Activated CD4-positive, alpha-beta T cell treated with anti-CD3 and anti-CD28 coated beads, Interleukin-2, amount 10 ng/mL, durations not matched to agents 7 days and 5 days (primary cell): ENCODE measurements at regions not wholly inside any gene's neighbourhood (a gene's known extent, or its start where the extent isn't known, plus 50 kb on each side); places are given as distances from the start of the nearest gene placed in this dataset.

ENCODE experiments used
- CTCF ChIA-PET: fragments of 350-600 bp; sonication (Branson Sonifier 250); formaldehyde crosslinking; loops from one replicate; lab custom pipeline; 2021; ENCODE audit warnings: antibody characterized with exemption; lab: Charles Lee
- POLR2A ChIA-PET: fragments of 350-600 bp; sonication (Branson Sonifier 250); formaldehyde crosslinking; loops from one replicate; lab custom pipeline; 2021; ENCODE audit warnings: antibody characterized with exemption; lab: Charles Lee
- DNase-seq: peaks from one replicate; pipeline ENCODE4 v3.0.0-alpha.2; 2020
- H3K27ac Mint-ChIP-seq: one replicate; pipeline ENCODE4 v1.8.0; 2021; ENCODE audit warnings: mild to moderate bottlenecking, moderate library complexity, mixed read lengths
- H3K27me3 Mint-ChIP-seq: one replicate; pipeline ENCODE4 v1.8.0; 2021; ENCODE audit warnings: mixed read lengths
- H3K36me3 Mint-ChIP-seq: one replicate; pipeline ENCODE4 v1.8.0; 2021; ENCODE audit warnings: low read depth, mixed read lengths
- H3K4me1 Mint-ChIP-seq: one replicate; pipeline ENCODE4 v1.8.0; 2021; ENCODE audit warnings: mixed read lengths
- H3K4me3 Mint-ChIP-seq: one replicate; pipeline ENCODE4 v1.8.0; 2021; ENCODE audit warnings: mild to moderate bottlenecking, moderate library complexity, mixed read lengths
- H3K9me3 Mint-ChIP-seq: one replicate; pipeline ENCODE4 v1.8.0; 2021; ENCODE audit warnings: mixed read lengths

DNA sequence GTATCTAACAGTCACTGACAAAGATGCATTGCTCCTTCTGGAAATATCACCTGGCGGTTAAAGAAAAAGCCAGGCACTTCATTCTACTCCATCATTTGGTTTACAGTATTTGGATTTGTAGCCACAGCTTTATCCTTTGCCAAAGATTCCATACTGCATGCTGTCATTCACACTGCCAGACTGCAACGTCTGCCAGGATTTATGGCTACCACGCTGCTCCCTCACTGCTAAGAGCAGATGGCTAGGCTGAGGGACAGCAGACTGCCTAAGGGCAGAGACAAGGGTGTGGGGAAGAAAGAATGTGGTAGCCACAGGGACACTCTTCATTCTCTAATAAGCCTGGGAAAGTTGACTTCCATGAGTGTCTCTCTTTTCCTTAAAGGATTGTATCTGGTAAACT is 1047.0 kb downstream of the TUSC7 start:
- Mint-ChIP-seq H3K4me3 (no peak overlapping the region), H3K27me3 (no peaks in the 10 kb centered on the region), H3K9me3 (no peaks in the 10 kb centered on the region), H3K36me3 (no peaks in the 10 kb centered on the region), H3K27ac (no peak overlapping the region), H3K4me1 (no peaks in the 10 kb centered on the region)
- no peak for DNase-seq
- POLR2A ChIA-PET, result no interaction called here
- CTCF ChIA-PET, result interaction anchor here (0.7 kb wide), 1 partner anchor 116 kb away, joined by 3 read pairs; no protein-coding TSS in a partner anchor

DNA sequence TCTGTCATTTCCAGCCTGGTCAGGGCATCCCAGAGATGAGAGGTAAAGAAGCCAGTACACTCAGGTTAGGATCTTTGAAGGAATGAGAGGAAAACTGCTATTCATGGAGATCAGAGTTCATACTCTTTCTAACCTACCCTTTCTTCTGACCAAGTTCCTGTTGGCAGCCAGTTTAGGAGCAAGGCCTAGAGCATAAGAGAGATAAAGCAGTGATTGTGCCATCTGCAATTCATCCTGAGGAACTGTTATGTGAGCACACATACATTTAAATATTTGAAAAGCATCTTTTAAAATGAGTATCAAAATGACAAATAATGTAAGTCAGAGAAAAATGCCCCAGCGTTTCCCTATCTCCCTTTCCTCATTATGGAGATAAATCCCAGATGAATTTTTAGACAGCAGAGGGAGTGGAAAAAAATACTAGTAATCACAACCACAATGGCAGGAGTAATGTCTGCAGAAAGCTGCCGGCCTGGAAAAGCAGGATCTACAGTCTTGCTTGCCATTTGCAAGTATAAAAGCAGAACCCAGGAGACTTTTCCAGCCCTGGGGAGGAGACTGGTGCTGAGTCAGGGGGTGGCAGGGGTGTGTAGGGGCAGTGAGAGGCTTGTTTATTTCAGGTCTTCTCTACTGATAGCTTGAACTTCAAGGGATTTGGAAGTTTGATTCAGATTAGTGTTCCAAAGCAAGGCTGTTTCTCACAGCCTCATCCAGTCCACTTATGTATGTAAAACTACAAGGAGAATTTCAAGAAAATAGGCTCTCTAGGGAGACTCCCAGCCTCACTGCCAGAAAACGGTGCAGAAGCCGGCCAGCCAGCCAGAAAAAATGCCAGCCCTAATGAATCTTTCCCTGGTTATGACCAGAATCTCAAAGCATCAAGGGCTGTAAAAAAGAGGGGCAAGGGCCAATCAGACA is 1052.4 kb downstream of the TUSC7 start:
- no peaks in the 10 kb centered on the region for H3K27me3 Mint-ChIP-seq
- H3K27ac Mint-ChIP-seq, result no peak overlapping the region
- H3K9me3 Mint-ChIP-seq, result no peaks in the 10 kb centered on the region
- CTCF ChIA-PET, result no interaction called here
- DNase-seq, result no peak
- no peaks in the 10 kb centered on the region for H3K36me3 Mint-ChIP-seq
- POLR2A ChIA-PET, result no interaction called here
- no peak overlapping the region for H3K4me3 Mint-ChIP-seq
- no peaks in the 10 kb centered on the region for H3K4me1 Mint-ChIP-seq

DNA sequence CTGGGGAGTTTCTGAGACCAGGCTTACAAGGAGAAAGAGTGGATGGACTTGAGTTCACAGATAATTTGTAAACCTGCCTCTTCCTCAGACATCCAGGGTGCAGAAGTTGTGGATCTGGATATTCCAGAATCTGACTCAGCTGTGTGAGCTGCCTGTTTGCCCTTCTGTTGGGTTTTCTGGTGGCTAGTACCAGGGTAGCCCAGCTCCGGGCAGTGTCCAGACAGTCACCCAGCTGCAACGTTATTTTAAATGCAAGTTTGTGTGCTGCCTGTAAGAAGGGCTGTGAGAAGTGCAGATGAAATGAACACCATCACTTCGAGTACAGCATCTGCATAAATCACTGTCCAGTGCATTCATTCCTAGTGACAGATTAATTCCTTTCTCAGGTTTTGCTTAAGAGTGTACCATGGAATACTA is 1053.0 kb downstream of the TUSC7 start:
- Mint-ChIP-seq H3K4me1 (no peaks in the 10 kb centered on the region), H3K27ac (no peak overlapping the region), H3K27me3 (no peaks in the 10 kb centered on the region), H3K4me3 (no peak overlapping the region), H3K9me3 (no peaks in the 10 kb centered on the region), H3K36me3 (no peaks in the 10 kb centered on the region)
- ChIA-PET POLR2A (no interaction called here), CTCF (no interaction called here)
- DNase-seq, result no peak

DNA sequence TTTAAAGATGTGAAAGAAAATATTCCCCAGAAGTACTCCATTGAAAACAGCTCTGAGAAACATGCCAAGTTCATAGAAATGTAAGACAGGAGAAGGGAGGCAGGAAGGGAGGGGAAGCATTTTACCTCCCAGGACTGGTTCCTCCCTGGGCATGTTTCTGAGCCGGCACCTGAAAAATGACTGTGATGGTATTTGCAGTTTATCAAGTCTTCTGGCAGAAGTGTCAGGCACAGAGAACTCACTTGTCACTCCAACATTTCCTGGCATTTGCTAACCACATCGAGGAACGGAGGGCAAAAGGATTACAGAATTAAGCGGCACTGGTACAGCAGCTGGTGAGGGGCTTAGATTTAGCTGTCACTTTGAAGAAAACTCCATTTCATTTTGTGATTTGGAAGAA is 1054.0 kb downstream of the TUSC7 start:
- Mint-ChIP-seq H3K27me3 (no peaks in the 10 kb centered on the region), H3K4me3 (no peak overlapping the region), H3K27ac (no peak overlapping the region), H3K9me3 (no peaks in the 10 kb centered on the region), H3K36me3 (no peaks in the 10 kb centered on the region), H3K4me1 (no peaks in the 10 kb centered on the region)
- ChIA-PET POLR2A (no interaction called here), CTCF (no interaction called here)
- no peak for DNase-seq

DNA sequence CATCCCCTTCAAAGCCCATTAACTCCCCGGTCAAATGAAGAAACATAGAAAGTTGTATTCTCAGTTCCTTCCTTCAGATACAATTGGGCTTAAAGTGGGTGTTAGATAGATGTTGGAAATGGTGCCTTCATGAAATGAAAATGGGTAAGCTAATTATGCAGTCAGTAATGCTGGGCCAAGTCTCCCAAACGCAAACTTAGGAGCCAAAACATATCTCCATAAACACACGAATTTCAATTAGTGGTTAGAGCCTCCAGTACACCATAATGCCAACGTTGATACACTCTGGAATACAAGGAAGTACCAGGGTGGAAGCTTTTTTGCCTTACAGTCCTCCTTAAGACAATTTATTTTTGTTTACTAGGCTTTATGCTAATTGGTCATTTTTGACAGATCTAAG is 1059.0 kb downstream of the TUSC7 start:
- Mint-ChIP-seq H3K9me3 (no peaks in the 10 kb centered on the region), H3K27ac (no peak overlapping the region), H3K4me3 (no peak overlapping the region), H3K36me3 (no peaks in the 10 kb centered on the region), H3K4me1 (no peaks in the 10 kb centered on the region), H3K27me3 (no peaks in the 10 kb centered on the region)
- DNase-seq, result no peak
- POLR2A ChIA-PET, result no interaction called here
- CTCF ChIA-PET, result no interaction called here

DNA sequence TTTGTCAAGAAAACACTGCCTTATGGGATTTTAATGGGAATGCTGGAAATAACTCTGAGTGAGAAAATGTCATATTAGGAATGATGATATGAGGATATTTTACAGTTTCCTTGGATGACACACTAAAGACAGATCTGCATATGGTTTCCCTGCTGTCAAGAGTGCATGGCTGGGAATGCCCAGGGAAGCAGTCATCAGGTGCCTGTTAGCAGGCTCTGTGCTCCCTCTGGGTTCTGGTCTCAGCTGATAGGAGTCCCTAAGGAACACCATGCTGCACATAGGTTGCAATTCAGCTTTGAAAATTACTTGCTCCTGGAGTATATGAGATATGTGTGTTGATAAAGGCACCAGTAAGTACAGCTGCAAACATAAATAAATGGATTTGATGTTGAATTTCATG is 1064.6 kb downstream of the TUSC7 start:
- ChIA-PET POLR2A (no interaction called here), CTCF (no interaction called here)
- no peaks in the 10 kb centered on the region for H3K36me3 Mint-ChIP-seq
- no peak overlapping the region for H3K27ac Mint-ChIP-seq
- no peak for DNase-seq
- no peaks in the 10 kb centered on the region for H3K9me3 Mint-ChIP-seq
- no peaks in the 10 kb centered on the region for H3K4me1 Mint-ChIP-seq
- no peak overlapping the region for H3K4me3 Mint-ChIP-seq
- no peaks in the 10 kb centered on the region for H3K27me3 Mint-ChIP-seq

DNA sequence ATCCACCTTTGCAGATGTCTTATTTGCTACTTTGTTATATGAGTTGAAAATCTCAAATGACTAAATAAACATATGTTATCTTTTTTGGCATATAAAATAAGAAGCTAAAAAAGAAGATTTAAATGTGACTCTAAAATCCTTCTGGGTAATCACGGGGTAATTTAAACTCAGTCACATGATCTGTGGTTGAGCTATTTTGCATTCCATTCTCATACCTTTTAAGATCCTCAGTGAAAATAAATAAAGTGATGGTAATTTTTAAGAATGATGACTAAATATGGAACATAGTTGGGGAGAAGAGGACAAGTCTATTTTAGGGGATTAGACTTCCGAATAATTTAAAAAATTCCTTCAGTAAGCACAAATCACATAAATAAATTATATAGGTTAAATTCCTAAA is 1076.8 kb downstream of the TUSC7 start:
- ChIA-PET CTCF (no interaction called here), POLR2A (no interaction called here)

DNA sequence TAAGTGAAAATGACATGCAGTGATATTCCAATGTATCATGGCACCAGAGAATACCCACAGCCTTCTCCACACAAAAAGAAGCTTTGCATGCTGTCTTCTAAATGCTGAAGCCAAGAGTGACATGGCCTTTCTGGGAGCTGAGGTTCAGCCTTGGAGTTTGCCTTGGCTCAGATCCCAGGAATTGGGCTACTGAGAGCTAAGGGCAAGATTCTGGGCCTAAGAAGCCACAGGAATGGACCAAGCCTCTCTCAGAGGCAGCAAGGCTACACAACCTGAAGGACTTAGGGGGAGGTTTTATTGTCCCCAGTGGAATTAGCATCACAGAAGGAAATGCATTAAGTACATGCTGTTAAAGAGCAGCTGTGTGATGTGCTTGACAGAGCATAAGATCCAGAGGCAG is 1078.5 kb downstream of the TUSC7 start:
- DNase-seq, result no peak
- no peak overlapping the region for H3K4me3 Mint-ChIP-seq
- CTCF ChIA-PET, result no interaction called here
- H3K36me3 Mint-ChIP-seq, result no peaks in the 10 kb centered on the region
- POLR2A ChIA-PET, result no interaction called here
- no peaks in the 10 kb centered on the region for H3K4me1 Mint-ChIP-seq
- no peak overlapping the region for H3K27ac Mint-ChIP-seq
- H3K9me3 Mint-ChIP-seq, result no peaks in the 10 kb centered on the region
- H3K27me3 Mint-ChIP-seq, result no peaks in the 10 kb centered on the region

More for the DNA sequence above, 1076.8 kb downstream of the TUSC7 start:
- Mint-ChIP-seq H3K4me1 (no peaks in the 10 kb centered on the region), H3K27me3 (no peaks in the 10 kb centered on the region), H3K36me3 (no peaks in the 10 kb centered on the region), H3K27ac (no peak overlapping the region), H3K4me3 (no peak overlapping the region), H3K9me3 (no peaks in the 10 kb centered on the region)
- no peak for DNase-seq

DNA sequence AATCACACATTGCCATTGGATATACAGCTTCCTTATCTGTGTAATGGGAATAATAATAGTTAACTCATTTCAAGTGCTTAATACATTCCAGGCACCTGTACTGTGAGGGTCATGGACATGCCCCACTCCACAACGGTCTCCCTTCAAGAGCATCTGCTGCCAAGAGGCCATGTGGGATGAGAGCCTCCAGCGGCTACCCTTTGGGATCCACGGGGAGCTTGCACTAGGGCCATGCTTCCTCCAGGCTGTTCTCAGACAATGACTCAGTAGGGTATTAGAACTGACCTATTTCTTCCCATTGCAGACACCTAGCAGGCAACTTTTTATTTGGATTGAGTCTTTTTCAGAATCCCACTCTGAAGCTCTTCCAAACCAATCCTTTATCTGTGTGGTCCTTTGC is 1078.9 kb downstream of the TUSC7 start:
- Mint-ChIP-seq H3K4me1 (no peaks in the 10 kb centered on the region), H3K9me3 (no peaks in the 10 kb centered on the region), H3K36me3 (no peaks in the 10 kb centered on the region), H3K27me3 (no peaks in the 10 kb centered on the region), H3K4me3 (no peak overlapping the region), H3K27ac (no peak overlapping the region)
- POLR2A ChIA-PET, result no interaction called here
- no peak for DNase-seq
- CTCF ChIA-PET, result no interaction called here

DNA sequence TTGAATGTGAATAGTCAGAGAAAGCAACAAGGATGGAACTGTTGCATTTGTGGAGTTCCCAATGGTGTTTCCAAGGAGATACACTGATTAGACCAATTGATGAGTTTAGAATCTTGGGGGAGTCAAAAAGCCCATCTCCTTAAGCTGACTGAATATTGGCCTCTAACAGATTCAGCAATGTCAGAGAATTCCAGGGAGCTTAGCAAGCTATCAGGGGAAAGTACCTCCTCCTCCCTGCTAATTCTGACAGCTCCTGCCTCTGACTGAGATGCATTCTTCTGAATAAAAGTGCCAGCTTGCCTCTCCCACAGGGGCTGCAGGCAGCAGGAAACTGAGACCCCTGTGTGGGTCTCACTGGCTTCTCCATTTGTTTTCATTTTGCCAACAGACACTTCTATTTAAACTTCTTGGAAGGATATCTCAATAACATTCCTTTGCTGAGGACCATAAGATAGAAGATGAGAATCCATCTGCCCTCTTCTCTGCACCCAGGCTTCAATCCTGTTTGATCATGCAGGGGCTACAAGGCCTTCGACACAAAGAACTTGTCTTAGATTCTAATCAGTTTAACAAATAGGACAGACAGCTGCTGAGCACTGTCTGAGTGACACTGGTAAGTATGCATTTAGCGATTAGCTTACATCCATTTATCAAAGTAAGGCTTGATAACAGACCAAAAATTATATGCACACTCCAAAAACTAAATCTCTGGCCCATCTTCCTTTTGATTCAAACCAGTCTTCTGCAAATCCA is 1080.8 kb downstream of the TUSC7 start:
- no peaks in the 10 kb centered on the region for H3K36me3 Mint-ChIP-seq
- no peak overlapping the region for H3K4me3 Mint-ChIP-seq
- ChIA-PET CTCF (no interaction called here), POLR2A (no interaction called here)
- H3K27ac Mint-ChIP-seq, result no peak overlapping the region
- no peak for DNase-seq
- H3K9me3 Mint-ChIP-seq, result no peaks in the 10 kb centered on the region
- H3K4me1 Mint-ChIP-seq, result no peaks in the 10 kb centered on the region
- H3K27me3 Mint-ChIP-seq, result no peaks in the 10 kb centered on the region

DNA sequence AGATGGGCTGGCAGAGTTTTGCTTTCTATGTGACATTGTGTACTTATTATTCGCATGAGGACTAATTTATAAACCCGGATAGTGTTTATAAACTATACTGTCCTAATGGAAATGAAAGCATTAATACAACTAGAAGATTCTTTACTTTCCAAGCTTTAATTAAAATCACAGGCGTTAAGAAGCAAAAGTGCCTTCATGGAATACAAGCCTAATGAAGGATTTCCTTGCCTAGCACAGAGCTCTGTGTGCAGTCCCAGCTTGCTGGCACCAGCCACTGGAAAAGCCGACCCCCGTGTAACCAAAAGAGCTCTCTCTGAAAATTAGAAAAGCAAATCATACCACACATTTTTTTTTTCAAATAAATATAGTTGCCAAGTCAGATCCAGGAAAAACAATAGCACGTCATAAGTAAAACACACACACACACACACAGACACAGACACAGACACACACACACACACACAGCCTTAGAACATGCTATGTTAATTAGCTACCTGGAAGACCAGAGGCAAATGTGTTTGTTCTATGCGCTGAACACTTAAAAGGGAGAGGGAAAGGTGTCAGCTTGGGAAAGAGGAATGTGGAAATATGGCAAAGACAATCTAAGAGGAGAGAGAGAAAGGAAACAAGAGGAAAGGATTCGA is 1084.2 kb downstream of the TUSC7 start:
- Mint-ChIP-seq H3K27me3 (no peaks in the 10 kb centered on the region), H3K9me3 (peaks cover under 1% of the 10 kb centered on the region), H3K4me3 (no peak overlapping the region), H3K36me3 (no peaks in the 10 kb centered on the region), H3K27ac (no peak overlapping the region), H3K4me1 (no peaks in the 10 kb centered on the region)
- POLR2A ChIA-PET, result no interaction called here
- no peak for DNase-seq
- CTCF ChIA-PET, result no interaction called here

DNA sequence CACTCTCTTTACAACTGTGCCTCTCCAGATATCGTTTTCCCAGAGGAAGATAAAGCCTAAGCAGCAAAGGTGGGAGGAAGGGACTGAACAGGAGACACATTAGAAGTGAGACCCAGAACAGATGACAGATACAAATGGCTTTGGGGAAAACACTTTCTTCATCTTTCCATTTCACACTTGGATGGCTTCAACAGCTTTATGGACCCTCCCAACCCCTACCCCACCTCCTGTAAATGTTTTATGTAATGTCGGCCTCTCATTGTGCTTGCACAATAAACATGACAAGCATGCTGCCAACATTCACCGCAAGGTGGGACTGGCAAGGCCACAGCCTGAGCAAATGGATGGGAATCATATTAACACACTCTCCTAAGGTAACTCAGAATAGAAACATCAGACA is 1088.6 kb downstream of the TUSC7 start:
- H3K36me3 Mint-ChIP-seq, result no peaks in the 10 kb centered on the region
- no peak overlapping the region for H3K4me3 Mint-ChIP-seq
- POLR2A ChIA-PET, result no interaction called here
- CTCF ChIA-PET, result no interaction called here
- no peaks in the 10 kb centered on the region for H3K4me1 Mint-ChIP-seq
- DNase-seq, result no peak
- H3K9me3 Mint-ChIP-seq, result peaks cover 1% of the 10 kb centered on the region
- H3K27ac Mint-ChIP-seq, result no peak overlapping the region
- no peaks in the 10 kb centered on the region for H3K27me3 Mint-ChIP-seq

DNA sequence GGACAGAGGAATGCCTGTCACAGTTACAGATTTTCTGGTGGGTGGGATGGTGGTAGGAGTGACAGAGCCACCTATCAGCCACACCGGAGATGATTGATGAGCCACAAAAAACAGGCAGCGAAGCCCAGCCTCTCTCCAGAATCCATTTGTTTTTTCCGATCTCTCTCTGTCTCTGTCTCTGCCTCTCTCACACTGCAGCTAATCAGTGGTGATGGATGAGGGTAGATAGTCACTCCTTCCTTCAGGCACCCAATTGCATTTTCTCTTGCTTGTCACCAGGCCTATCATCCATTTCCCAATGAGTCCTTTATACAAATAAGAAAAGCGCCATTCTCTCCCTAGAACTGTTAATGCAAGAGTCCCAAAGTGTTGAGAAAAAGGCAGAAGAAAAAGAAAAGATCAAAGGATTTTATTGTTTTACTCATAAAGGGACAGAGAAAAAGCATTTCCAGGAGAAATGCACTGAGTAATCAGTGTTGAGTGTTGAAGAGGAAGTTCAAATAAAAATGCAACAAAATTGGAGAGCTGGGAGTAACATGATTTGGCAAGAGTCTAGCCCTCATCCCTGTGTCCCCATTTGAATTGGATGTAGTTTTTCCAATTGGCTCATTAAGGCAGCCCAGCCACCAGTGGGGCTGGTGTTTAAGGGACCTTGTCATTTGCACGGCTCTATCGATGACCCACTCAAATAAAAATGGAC is 1089.3 kb downstream of the TUSC7 start:
- Mint-ChIP-seq H3K27me3 (no peaks in the 10 kb centered on the region), H3K9me3 (peaks cover 1% of the 10 kb centered on the region), H3K4me1 (no peaks in the 10 kb centered on the region), H3K27ac (no peak overlapping the region), H3K36me3 (no peaks in the 10 kb centered on the region), H3K4me3 (no peak overlapping the region)
- POLR2A ChIA-PET, result no interaction called here
- CTCF ChIA-PET, result no interaction called here
- no peak for DNase-seq
